HepG2 (cell line): ENCODE measurements at regions not wholly inside any gene's neighbourhood (a gene's known extent, or its start where the extent isn't known, plus 50 kb on each side); places are given as distances from the start of the nearest gene placed in this dataset.

Experiments used
- CTCF ChIP-seq: sonication (generic); formaldehyde crosslinking; IDR thresholded peaks from 2 replicates; pipeline ENCODE4 v1.5.0; 2020; ENCODE audit warnings: mild to moderate bottlenecking, missing genetic modification reagents, moderate library complexity
- ETV5 ChIP-seq: IDR thresholded peaks from 2 replicates; pipeline ENCODE4 v1.6.1; 2018; ENCODE audit warnings: missing biosample characterization, missing genetic modification reagents, inconsistent platforms, borderline replicate concordance
- HBP1 ChIP-seq: IDR thresholded peaks from 2 replicates; pipeline ENCODE4 v1.6.1; 2016; ENCODE audit warnings: low read depth, control low read depth
- MNT ChIP-seq: fragments of 450-650 bp; IDR thresholded peaks from 2 replicates; pipeline ENCODE4 v1.6.1; 2016
- NFYB ChIP-seq: sonication (generic); formaldehyde crosslinking; IDR thresholded peaks from 2 replicates; pipeline ENCODE4 v1.4.0; 2020; ENCODE audit warnings: missing genetic modification reagents

GRCh38 chr10:58951746-58952145, 224.7 kb upstream of the PHYHIPL start:
- TF ChIP-seq CTCF (CRISPR knock-in tag) (no peak), HBP1 (no peak), NFYB (CRISPR knock-in tag) (no peak), ETV5 (CRISPR knock-in tag) (no peak), MNT (no peak)
